ENCODE measurements at regions not wholly inside any gene's neighbourhood (a gene's known extent, or its start where the extent isn't known, plus 50 kb on each side); places are given as distances from the start of the nearest gene placed in this dataset.

GRCh38 chr3:177890359-177890683 lies 645.9 kb upstream of the KCNMB2 start:
- no peak overlapping the region for H2BK20ac ChIP-seq (ENCODE audit: low read length)
- FAIRE-seq, result no peak
- no peaks in the 10 kb centered on the region for H3K23me2 ChIP-seq (ENCODE audit: low read depth, low read length)
- no peak overlapping the region for H3K4ac ChIP-seq (replicated peaks; ENCODE audit: insufficient read length, low read depth, low read length)
- H2BK12ac ChIP-seq (ENCODE audit: low read depth, low read length), result no peak overlapping the region
- no peak overlapping the region for H2AK5ac ChIP-seq (ENCODE audit: low read depth, low read length)
- no peak for DNase-seq (ENCODE audit: low read depth in 1 of 2, low spot score in 2 of 2)
- H3K4me2 ChIP-seq (ENCODE audit: insufficient read depth in 1 of 2, low read depth in 2 of 2, low read length in 2 of 2), result no peak overlapping the region
- no peaks in the 10 kb centered on the region for H3K36me3 ChIP-seq (ENCODE audit: control insufficient read depth in 2 of 4, insufficient read depth in 4 of 4, low read length in 3 of 4)
- no peaks in the 10 kb centered on the region for H3K79me1 ChIP-seq (ENCODE audit: low read depth, low read length)
- H3K4me1 ChIP-seq (replicated peaks in 1 of 4; ENCODE audit: control insufficient read depth in 3 of 4, insufficient read depth in 4 of 4, low read length in 3 of 4), result no peaks in the 10 kb centered on the region
- TF ChIP-seq SP2 (IDR thresholded peaks at IDR 0.05; ENCODE audit: low read length) (no peak), CBX5 (IDR thresholded peaks at IDR 0.05; ENCODE audit: low read depth, low read length) (no peak), RBBP5 (IDR thresholded peaks at IDR 0.05; ENCODE audit: borderline replicate concordance, low read depth, low read length) (no peak), SP4 (IDR thresholded peaks at IDR 0.05; ENCODE audit: low read length) (no peak), KDM4A (IDR thresholded peaks at IDR 0.05; ENCODE audit: low read depth, low read length, severe bottlenecking) (no peak), SAP30 (IDR thresholded peaks at IDR 0.05; ENCODE audit: insufficient read depth, insufficient replicate concordance, low read length) (no peak)
- ChIA-PET POLR2A (ENCODE audit: partially characterized antibody) (no interaction called here), CTCF (ENCODE audit: partially characterized antibody) (no interaction called here)
- peaks cover 0 to 6% of the 10 kb centered on the region in 2 experiments; a peak in 1 of 4 replicates for H3K9me3 ChIP-seq (ENCODE audit: insufficient read depth in 2 of 2, low read depth in 1 of 2, low read length in 1 of 2)
- no peak overlapping the region for H4K5ac ChIP-seq (ENCODE audit: insufficient read length, low read depth, low read length)
- WGBS, 2 experiments (ENCODE audit: extremely low coverage in 1 of 2, insufficient coverage in 1 of 2, insufficient read length in 1 of 2, insufficient replicate concordance in 2 of 2, low coverage in 1 of 2, low lambda C conversion rate in 2 of 2, missing lambda C conversion rate in 1 of 2), result 95% methylated on average over 2 of the region's 2 CpGs; no CpG with 5 or more reads in 1 of the 2 experiments
- no peak overlapping the region for H3K4me3 ChIP-seq (ENCODE audit: extremely low read depth in 1 of 4, insufficient read depth in 2 of 4, low read depth in 3 of 4, low read length in 4 of 4)
- no peak overlapping the region for H4K91ac ChIP-seq (replicated peaks; ENCODE audit: insufficient read length, low read length)
- H3K14ac ChIP-seq (ENCODE audit: insufficient read length), result no peak overlapping the region
- no peak overlapping the region for H3K18ac ChIP-seq (ENCODE audit: extremely low read depth, low read length)
- H3K9ac ChIP-seq (replicated peaks in 1 of 4; ENCODE audit: extremely low read depth in 1 of 4, low read depth in 3 of 4, low read length in 3 of 4), result no peak overlapping the region
- H3K23ac ChIP-seq (ENCODE audit: insufficient read length), result no peak overlapping the region
- H4K20me1 ChIP-seq (replicated peaks in 1 of 2; ENCODE audit: control insufficient read depth in 1 of 2, insufficient read depth in 2 of 2, low read length in 2 of 2), result no peaks in the 10 kb centered on the region
- no peak overlapping the region for H2BK120ac ChIP-seq (replicated peaks; ENCODE audit: low read depth, low read length)
- H4K8ac ChIP-seq (ENCODE audit: extremely low read depth, insufficient read depth, low read length), result no peak overlapping the region
- H2BK15ac ChIP-seq (ENCODE audit: low read length), result no peak overlapping the region
- H3K56ac ChIP-seq (replicated peaks; ENCODE audit: insufficient read length, low read depth, low read length), result no peak overlapping the region
- no peak overlapping the region for H2BK5ac ChIP-seq (ENCODE audit: low read depth, low read length)
- H3K27ac ChIP-seq (ENCODE audit: low read depth, low read length), result no peak overlapping the region
- H3K27me3 ChIP-seq (replicated peaks in 1 of 4; ENCODE audit: control insufficient read depth in 3 of 4, extremely low read depth in 1 of 4, insufficient read depth in 3 of 4, low read length in 3 of 4), result no peaks in the 10 kb centered on the region
- no peak overlapping the region for H2AFZ ChIP-seq (ENCODE audit: low read length)
- no peaks in the 10 kb centered on the region for H3K79me2 ChIP-seq (ENCODE audit: control insufficient read depth in 1 of 2, insufficient read depth in 2 of 2, low read length in 2 of 2)
